Tibial artery (tissue), 4 donors: ENCODE measurements at regions not wholly inside any gene's neighbourhood (a gene's known extent, or its start where the extent isn't known, plus 50 kb on each side); places are given as distances from the start of the nearest gene placed in this dataset.

Experiments used
- DNase-seq, 2 donors: peaks; one replicate each; pipeline ENCODE4 v3.0.0-alpha.2; 2019
- H3K27ac ChIP-seq, 2 donors: fragments of 200-600 bp; sonication (generic) in 1 of 2; 1 replicate in 1 of 2; 2 replicates in 1 of 2; pipeline ENCODE4 v1.5.1; 2018 to 2019; ENCODE audit warnings: mild to moderate bottlenecking in 1 of 2
- H3K27me3 ChIP-seq, 2 donors: fragments of 200-600 bp; sonication (generic) in 1 of 2; one replicate each; pipeline versions ENCODE4 v1.5.1 to v1.6.0; 2016 to 2019
- H3K36me3 ChIP-seq, 3 donors: fragments of 200-600 bp; sonication (generic) in 2 of 3; one replicate each; pipeline ENCODE4 v1.5.1; 2016 to 2019; ENCODE audit warnings: mild to moderate bottlenecking in 2 of 3
- H3K4me1 ChIP-seq, 4 donors: fragments of 200-600 bp; sonication (generic) in 2 of 4; 1 replicate in 3 of 4; 2 replicates in 1 of 4; pipeline ENCODE4 v1.5.1; 2016 to 2019
- H3K4me3 ChIP-seq, 2 donors: fragments of 200-600 bp; sonication (generic) in 1 of 2; 1 replicate in 1 of 2; 2 replicates in 1 of 2; pipeline ENCODE4 v1.5.1; 2018 to 2019; ENCODE audit warnings: mild to moderate bottlenecking in 2 of 2
- H3K9me3 ChIP-seq, 3 donors: fragments of 200-600 bp; sonication (generic) in 1 of 3; one replicate each; pipeline ENCODE4 v1.5.1; 2016 to 2019
- intact Hi-C: fragments of 100-400 bp; cut with DNase I; formaldehyde crosslinking; loops from one replicate; pipeline ENCODE4 v1.15.0; 2023; ENCODE audit warnings: low total_unique reads
- TF ChIP-seq, protein P1 (sequence below), 2 experiments: fragments of 200-600 bp in 1 of 2; fragments of 450-650 bp in 1 of 2; IDR thresholded peaks; one replicate each; pipeline ENCODE4 v1.5.1; 2017 to 2019; ENCODE audit warnings: antibody characterized with exemption in 2 of 2, mild to moderate bottlenecking in 1 of 2, moderate library complexity in 1 of 2

DNA sequence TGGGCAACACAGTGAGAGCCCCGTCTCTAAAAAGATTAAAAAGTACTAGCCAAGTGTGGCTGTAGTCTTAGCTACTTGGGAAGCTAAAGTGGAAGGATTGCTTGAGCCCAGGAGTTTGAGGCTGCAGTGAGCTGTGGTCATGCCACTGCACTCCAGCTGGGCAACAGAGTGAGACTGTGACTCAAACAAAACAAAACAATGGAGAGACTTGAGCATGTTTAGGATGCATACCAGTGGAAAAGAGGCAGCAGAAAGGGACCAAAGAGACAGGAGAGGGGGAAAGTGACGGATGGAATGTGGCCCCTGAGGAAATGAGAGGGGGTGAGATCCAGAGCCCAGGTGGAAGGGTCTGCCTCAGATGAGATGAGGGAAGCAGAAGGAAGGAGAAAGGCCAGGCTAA, 358.9 kb downstream of the RPS6KC1 start:
- Histone ChIP-seq H3K9me3 (no peaks in the 10 kb centered on the region), H3K4me1 (no peaks in the 10 kb centered on the region), H3K4me3 (no peak overlapping the region), H3K36me3 (no peaks in the 10 kb centered on the region), H3K27ac (no peak overlapping the region), H3K27me3 (no peaks in the 10 kb centered on the region)
- intact Hi-C loops = no loop called here
- DNase-seq = no peak
- TF ChIP-seq, protein P1, sequence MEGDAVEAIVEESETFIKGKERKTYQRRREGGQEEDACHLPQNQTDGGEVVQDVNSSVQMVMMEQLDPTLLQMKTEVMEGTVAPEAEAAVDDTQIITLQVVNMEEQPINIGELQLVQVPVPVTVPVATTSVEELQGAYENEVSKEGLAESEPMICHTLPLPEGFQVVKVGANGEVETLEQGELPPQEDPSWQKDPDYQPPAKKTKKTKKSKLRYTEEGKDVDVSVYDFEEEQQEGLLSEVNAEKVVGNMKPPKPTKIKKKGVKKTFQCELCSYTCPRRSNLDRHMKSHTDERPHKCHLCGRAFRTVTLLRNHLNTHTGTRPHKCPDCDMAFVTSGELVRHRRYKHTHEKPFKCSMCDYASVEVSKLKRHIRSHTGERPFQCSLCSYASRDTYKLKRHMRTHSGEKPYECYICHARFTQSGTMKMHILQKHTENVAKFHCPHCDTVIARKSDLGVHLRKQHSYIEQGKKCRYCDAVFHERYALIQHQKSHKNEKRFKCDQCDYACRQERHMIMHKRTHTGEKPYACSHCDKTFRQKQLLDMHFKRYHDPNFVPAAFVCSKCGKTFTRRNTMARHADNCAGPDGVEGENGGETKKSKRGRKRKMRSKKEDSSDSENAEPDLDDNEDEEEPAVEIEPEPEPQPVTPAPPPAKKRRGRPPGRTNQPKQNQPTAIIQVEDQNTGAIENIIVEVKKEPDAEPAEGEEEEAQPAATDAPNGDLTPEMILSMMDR (IDR thresholded peaks at IDR 0.05) = no peak

DNA sequence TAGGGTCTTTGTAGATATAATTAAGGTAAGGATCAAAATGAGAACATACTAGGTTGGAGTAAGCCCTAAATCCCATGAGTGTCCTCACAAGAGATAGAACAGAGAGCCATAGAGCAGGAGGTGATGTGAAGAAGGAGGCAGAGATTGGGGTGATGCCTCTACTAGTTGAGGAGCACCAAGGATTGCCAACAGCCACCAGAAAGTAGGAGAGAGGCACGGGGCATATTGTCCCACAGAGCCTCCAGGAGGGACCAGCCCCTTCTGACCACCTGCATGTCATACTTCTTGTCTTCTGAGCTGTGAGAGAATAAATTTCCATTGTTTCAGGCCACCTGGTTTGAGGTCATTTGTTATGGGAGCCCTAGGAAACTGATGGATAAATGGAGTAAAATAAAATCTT, 363.3 kb downstream of the RPS6KC1 start:
- DNase-seq = no peak
- intact Hi-C loops = no loop called here
- Histone ChIP-seq H3K36me3 (no peaks in the 10 kb centered on the region), H3K4me3 (no peak overlapping the region), H3K4me1 (no peaks in the 10 kb centered on the region), H3K27ac (no peak overlapping the region), H3K27me3 (no peaks in the 10 kb centered on the region), H3K9me3 (no peaks in the 10 kb centered on the region)
- TF ChIP-seq, protein P1 (IDR thresholded peaks at IDR 0.05) = no peak

DNA sequence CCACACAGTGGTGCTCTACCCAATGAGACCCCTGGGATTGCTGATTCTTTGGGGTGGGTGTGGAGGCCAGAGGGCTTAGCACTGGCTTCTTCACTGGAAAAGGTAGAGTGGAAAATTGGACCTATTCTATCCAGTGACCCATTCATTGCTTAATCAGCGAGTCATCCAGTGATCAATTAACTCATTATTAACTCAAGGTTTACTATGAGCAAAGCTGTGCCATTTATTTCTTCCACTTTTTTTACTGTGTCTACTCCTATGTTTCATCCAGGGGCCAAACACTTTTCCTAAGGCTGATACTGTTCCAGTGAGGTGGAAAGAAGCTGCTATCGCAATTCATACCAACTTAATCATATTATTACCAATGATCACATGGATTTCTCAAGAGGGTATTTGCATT, 363.9 kb downstream of the RPS6KC1 start:
- DNase-seq = no peak
- Histone ChIP-seq H3K9me3 (no peaks in the 10 kb centered on the region), H3K4me1 (no peaks in the 10 kb centered on the region), H3K27ac (no peak overlapping the region), H3K4me3 (no peak overlapping the region), H3K27me3 (no peaks in the 10 kb centered on the region), H3K36me3 (no peaks in the 10 kb centered on the region)
- TF ChIP-seq, protein P1 (IDR thresholded peaks at IDR 0.05) = no peak
- intact Hi-C loops = no loop called here

DNA sequence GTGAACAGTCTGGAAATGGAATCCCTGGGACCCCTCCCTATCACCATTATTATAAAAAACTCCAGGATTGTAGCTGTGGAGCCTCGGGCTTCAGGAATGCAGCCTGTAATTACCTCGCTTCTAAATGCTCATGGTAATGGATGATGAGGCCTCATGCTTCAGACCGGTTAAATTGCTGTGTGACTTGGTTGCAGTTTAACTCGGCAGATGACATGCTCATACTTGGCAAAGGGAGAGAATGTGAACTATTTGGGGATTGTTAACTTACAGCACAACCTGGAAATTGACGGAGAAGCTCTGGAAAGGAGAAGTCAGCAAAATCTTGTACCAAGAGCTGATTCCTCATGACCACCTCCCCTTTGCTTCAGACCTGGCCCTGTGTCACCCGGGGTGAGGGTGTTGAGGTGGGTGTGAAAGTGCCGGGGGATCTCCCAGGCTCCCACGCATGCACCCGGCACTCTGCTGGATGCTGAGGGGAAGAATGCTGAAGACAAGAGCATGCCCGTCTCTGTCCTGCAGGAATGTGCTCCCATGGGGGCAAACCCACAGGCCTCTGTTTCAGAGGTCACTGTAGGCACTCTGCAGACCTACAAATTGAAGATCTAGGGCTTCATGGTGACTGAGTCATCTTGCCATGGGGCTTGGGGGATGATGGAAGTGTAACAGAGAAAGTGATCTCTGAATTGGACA, 364.8 kb downstream of the RPS6KC1 start:
- Histone ChIP-seq H3K4me3 (no peak overlapping the region), H3K27ac (no peak overlapping the region), H3K4me1 (no peaks in the 10 kb centered on the region), H3K36me3 (no peaks in the 10 kb centered on the region), H3K27me3 (no peaks in the 10 kb centered on the region), H3K9me3 (no peaks in the 10 kb centered on the region)
- no peak for DNase-seq
- TF ChIP-seq, protein P1 (IDR thresholded peaks at IDR 0.05) = no peak
- intact Hi-C loops = no loop called here

DNA sequence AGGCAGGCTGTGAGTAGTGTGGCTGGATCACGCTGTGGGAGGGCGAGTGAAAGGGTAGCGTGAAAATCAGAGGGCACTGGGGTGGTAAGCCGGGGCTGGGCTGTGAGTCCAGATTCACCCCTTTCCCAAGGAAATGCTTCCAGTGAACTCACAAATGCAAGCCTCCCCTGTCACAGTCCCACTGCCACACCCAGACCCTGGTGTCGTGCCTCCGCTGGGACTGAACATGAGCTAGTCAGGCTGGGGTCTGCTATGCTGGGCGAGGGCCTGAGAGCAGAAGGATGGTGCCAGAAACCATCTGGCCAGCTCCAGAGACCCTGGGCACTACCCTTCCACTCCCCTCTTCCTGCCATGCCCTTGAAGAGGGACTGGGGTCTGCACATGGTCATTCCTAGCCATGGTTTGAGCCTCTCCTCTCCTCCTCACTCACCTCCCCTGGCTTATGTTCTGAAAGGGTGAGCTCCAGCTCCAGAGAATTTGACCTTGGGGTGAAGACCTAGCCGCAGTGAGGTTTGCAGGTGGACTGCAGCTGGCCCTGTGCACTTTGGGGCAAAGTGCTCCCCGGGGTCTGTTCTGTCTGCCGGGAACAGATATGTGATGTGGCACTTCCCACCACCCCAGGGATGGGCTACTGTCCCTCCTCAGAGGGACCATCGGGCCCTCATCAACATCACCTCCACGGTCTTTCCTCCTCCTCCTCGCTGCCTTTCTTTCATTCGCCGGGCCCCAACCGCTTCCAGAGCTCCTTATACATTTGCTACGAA, 365.6 kb downstream of the RPS6KC1 start:
- no peak for DNase-seq
- H3K27ac ChIP-seq = no peak overlapping the region
- TF ChIP-seq, protein P1 (IDR thresholded peaks at IDR 0.05) = no peak
- H3K4me3 ChIP-seq = no peak overlapping the region
- no peaks in the 10 kb centered on the region for H3K4me1 ChIP-seq
- no peaks in the 10 kb centered on the region for H3K36me3 ChIP-seq
- no peaks in the 10 kb centered on the region for H3K27me3 ChIP-seq
- H3K9me3 ChIP-seq = no peaks in the 10 kb centered on the region
- intact Hi-C loops = no loop called here
